KG1 (cell line): ENCODE measurements at regions not wholly inside any gene's neighbourhood (a gene's known extent, or its start where the extent isn't known, plus 50 kb on each side); places are given as distances from the start of the nearest gene placed in this dataset.

Experiments used
- DNase-seq: peaks from one replicate; lab custom pipeline; 2025; lab: John Stamatoyannopoulos, UW

DNA sequence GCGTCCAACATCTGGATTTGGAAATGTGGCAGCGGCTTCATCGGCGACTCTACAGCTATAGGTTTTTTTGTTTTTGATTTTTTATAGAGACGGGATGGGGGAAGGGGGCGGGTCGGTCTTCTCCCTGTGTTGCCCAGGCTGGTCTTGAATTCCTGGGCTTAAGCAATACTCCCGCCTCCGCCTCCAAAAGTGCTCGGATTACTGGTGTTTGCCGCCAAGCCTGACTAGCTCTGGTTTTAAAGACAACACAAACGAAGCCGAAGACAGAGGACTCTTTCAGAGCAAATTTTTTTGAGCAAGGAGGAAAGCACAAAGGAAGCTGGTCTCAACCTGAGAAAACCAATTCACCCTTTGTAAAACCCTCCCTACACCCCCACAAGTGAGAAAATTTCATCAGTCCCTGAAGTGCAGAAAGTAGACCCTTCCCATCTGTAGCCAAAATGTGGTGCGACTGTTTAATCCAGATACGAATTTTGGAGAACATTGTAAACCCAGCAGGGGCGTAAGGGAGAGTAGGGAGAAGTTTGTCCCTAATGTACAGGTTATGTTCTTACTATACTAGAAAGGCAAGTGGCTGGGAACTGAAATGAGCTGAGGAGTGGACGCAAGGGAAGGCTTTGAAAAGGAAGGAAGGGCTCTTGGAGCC, 185.9 kb downstream of the TRIM27 start:
- DNase-seq: no peak

DNA sequence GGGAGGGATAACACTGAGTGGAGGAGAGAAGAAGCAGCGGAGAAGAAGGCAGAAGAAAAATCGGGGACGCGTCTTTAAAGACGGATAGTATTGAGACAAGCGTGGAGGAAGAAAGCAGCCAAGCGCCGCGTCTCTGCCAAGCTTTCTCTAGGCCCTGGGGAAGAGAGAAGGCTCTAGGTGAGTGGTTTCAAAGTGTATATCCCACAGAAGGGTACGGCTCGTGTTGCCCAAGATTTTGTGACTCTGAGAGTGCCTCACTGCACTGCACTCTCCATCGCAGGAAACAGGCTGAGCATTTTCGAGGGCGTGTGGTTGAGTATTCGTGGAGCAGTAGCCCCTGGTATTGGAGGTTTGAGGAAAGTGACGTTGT, 185.4 kb downstream of the TRIM27 start:
- DNase-seq: no peak

DNA sequence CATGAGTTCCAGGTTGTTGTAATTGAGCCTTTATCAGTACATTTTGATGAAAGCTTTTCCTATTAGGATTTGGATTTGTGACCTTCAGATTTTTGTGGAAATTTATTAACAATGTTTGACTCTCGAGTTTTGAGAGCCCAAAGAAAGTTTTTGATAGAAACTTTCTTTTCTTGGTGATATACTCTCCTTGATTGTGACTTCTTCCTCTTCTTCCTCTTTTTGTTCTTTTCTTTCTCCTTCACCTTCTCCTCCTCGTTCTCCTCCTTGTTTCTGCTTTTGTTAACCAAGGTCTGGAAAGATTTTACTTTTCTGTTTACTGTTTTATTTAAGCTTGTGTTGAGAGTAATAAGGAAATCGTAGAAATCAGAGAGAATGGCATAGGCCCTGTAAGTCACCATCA, 182.4 kb downstream of the TRIM27 start:
- DNase-seq: no peak

DNA sequence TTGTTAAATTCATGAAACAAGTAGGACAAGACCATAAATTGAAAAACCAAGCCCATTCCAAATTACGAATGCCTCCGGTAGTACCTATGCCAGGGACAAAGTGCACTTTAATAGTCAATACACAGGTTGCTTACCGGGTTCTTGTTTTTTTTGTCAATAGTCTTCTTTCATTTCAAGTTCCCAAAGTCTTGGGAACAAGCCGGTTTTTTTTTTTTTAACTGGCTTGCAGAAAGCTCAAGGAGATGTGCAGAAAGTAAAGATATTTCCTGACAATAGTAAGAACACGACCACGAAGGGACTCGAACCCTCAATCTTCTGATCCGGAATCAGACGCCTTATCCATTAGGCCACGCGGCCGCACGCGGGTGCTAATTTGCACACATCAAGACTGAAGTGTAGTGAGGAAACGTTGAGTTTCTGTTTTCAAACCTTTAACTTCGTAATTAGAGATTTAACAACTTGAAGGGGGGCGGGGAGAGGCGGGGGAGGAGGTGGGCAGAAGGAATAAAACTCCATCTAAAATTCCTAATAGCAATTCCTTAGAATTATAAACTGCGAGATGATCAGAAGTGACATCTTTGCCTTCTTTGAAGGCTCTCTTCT, 181.0 kb downstream of the TRIM27 start:
- peak; percentile 11 for DNase-seq

DNA sequence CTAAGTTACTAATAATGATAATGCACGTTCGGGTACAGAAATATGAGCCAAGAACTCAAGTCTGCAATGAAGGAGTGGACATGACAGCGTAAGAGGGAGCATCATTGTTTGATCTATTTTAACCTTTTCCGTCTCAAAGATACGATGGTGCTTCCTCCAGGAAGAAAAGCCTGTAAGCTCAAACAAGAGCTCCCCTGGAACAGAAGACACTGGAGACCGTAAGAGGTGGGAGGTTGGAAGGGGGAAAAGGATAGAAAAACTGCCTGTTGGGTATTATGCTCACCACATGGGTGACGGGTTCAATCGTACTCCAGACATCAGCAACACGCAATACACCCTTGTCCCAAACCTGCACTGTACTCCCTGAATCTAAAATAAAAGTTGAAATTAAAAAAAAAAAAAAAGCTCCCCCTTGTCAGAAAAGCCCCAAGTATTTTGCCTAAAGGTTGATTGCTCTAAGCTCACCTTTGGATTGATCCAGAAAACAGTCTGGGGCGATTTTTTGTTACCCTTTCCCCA, 180.5 kb downstream of the TRIM27 start:
- DNase-seq: no peak

DNA sequence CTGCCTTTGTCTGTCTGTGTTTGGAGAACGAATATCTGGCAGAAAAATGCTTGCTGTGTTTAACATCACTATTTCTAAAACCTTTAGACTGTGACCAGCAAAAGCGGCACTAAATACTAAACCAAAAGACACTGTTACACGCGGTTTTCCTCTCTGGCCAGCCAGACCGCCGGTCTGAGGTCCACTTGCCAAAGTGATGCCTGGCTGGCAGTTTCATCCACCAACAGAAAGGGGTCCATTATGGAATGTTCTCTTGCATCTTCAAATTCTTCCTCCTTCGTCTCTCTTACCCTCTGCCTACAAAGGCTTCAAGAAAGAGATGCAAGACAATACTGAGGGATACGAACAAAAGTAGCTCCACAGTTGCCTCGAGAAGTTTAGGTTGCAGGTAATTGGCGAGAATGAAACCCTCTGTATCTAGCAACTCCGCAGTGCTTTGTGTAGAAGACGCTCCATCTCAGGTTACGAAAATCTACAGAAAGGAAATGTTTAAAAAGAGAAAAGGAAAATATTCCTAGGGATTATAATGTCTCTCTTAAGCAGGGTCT, 176.6 kb downstream of the TRIM27 start:
- no peak for DNase-seq

DNA sequence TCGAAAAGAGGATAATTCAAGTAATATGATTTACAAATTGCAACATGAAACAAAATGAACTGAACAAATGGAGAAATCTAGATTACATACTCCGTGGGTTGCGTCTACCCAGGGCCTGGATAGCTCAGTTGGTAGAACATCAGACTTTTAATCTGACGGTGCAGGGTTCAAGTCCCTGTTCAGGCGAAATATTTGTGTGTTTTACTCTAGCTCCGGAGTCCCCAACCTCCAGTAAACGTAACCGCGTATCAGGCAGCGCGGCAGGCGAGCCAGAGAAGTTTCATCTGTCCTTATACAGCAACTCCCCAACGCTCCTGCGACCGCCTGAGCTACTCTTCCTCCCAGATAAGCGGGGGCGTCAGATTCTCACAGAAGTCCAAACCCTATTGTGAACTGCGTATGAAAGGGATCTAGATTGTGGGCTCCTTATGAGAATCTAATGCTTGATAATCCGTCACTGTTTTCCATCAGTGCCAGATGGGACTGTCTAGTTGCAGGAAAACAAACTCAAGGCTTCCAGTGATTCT, 176.1 kb downstream of the TRIM27 start:
- no peak for DNase-seq

DNA sequence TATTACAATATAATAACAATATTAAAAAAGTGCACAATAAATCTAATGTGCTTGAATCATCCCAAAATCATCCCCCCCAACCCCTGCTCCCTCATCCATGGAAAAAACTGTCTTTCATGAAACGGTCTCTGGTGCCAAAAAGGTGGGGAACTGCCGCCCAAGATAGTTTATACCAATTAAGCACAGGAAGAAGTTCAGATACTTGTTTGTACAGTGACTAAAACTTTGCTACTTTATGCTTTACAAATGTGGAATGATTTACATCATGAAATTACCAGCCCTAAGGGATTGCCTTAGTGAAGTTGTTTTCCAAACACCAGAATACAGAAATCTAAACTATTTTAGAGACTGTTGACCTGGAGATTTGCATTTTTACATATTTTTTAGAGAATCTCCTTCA, 175.6 kb downstream of the TRIM27 start:
- DNase-seq: no peak

DNA sequence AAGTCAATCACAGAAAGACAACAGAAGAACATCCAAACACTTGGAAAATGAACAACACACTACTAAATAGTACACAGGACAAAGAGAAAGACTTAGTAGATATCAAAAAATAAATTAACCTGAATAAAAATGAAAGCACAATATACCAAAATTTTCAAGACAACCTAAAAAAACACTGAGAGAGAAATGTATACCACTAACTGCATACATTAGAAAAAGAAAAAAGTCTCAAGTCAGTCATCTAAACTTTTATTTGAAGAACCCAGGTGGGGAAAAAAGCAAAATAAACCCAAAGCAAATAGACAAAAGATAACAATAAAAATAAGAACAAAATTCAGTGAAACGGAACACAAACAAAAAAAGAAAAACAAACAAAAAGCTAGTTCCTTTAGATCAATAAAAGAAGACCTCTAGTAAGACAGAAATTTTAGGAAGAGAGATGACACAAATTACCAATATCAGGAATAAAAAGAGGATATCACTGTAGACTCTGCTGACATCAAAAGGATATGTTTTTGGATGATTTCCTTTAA, 172.8 kb downstream of the TRIM27 start:
- no peak for DNase-seq

DNA sequence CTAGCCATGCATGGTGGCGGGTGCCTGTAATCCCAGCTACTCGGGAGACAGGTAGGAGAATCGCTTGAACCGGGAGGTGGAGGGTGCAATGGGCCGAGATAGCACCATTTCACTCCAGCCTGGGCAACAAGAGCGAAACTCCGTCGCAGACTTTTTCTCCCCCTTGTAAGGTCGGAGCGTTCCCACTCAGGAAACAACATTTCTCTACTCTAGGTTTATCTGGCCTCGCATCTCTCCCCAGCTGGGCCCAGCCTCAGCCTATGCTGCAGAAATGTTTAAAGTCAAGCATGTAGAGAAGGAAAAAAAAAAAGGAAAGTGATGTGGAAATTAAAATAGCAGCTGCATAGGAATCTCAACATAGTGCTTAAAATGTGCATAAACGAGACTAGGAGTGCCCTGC, 172.3 kb downstream of the TRIM27 start:
- DNase-seq: no peak

DNA sequence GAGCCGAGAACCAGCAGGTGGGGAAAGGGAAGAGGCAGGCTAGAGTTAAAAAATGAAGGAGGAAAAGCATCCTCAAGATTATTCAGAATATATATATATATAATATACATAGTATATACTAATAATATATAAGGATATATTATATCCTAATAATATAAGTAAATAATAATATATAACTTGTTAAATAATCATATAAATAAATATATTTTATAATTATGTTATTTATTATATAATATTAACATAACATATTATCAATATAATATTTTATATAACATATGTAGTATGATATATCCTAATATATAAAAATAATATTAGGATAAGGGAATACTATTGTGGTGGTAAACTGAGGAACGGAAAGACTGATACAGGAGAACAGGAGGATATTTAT, 171.8 kb downstream of the TRIM27 start:
- no peak for DNase-seq

DNA sequence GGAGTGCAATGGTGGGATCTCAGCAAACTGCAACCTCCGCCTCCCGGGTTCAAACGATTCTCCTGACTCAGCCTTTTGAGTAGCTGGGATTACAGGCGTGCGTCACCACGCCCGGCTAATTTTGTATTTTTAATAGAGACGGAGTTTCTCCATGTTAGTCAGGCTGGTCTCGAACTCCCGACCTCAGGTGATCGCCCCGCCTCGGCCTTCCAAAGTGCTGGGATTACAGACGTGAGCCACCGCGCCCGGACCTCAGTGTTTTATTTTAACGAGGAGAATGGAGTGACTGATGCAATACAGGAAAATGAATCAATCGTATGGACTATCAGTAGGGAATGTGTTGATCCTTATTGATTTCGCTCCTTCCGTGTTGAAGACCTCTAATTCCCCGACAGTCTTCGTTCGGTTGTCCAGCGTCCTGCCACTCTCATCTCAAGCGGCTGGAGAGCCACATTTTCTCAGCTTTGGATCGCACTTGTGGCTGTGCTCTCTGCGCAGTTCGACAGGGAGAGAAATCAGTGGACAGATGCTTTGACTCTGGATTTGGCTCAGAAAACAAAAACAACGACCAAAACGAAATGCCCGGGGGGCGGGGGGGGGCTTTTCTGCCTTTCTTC, 166.2 kb downstream of the TRIM27 start:
- no peak for DNase-seq

DNA sequence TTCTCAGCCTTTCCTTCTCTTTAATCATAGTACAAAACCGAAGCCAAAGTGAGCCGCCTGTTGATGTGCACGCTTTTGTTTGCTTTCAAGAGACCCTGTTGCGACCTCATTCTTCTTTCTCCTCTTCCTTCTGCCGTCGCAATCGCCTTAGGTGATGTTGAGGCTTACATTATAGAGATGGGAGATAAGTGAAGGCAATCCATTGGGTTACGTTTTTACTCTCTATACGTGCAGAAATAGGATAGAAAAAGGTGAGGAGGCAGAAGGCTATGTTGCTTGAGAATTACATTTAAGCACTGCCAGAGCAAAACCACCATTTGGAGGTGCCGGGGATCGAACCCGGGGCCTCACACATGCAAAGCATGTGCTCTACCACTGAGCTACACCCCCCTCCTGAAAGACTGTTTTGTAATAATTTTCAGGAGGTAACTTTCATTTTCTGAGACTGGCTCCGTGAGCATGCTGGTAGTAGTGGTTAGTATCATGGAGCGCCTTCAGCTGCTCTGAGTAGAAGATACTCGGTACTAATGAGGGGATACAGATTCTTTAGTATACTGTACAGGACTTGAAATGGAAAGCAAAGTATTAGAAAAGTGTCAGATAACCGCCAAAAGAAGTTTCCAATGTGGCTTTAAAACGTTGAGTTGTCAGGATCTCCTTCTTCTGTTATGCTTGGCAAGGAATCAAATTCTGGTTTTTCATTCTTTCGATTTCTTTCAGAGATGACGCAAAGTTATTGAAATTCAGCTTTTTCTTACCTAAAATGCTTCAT, 165.6 kb downstream of the TRIM27 start:
- DNase-seq: no peak

DNA sequence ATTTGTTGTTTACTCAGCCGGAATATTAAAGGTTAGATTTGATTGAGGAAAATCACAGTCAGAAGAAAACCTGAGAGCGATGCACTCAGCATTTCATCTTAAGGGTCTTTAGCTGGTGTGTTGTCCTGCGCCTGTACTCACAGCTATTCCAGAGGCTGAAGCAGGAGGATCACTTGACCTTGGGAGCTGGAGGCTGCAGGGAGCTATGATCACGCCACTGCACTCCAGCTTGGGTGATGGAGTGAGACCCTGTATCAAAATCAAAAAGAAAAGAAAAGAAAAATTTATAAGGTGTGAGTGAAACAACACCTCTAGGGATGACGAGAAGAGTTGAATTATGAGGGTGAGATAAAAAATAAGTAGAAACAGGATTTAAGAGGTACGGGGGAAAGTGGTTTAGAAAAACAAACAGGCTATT, 165.0 kb downstream of the TRIM27 start:
- DNase-seq: no peak

DNA sequence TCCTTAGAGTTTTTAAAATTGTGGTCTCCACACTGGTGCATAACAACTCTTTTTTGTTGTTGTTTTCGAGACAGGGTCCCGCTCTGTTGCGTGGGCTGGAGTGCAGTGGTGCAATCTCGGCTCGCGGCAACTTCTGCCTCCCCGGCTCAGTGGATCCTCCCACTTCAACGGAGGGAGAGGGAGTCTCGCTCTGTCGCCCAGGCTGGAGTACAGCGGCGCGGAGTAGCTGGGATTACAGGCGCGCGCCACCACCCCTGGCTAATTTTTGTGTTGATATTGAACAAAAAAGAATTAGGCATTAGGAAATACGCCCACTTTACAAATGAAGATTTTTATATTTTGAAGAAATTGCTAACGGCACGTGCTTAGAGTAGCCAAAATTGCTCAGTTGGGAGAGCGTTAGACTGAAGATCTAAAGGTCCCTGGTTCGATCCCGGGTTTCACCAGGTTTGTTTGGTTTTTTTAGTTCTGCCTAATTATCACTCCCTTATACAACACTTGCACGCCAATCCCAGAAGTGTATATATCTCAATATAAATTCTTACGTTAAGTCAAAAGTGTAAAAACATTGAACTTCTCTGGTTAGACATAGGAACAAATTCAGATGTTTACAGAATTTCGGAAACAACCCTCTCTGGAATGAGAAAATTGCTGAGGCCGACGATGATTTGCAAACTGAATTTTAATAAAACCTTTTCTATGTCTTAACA, 159.6 kb downstream of the TRIM27 start:
- no peak for DNase-seq

DNA sequence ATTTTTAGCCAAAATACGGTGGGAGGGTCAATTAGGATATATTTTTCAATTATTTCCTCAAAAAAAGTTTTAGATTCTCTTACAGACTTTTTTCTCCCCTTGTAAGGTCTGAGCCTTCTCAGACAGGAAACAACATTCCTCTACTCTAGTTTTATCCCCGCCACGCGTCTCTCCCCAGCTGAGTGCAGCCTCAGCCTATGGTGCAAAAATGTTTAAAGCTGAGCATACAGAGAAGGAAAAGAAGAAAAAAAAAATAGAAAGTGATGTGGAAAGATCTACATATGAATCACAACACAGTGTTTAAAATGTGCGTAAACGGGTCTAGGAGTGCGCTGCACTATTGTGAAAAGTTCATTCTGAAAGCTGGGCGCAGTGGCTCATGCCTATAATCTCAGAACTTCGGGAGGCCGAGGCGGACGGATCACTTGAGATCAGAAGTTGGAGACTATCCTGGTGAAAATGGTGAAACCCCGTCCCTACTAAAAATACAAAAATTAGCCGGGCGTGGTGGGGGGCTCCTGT, 159.0 kb downstream of the TRIM27 start:
- no peak for DNase-seq

DNA sequence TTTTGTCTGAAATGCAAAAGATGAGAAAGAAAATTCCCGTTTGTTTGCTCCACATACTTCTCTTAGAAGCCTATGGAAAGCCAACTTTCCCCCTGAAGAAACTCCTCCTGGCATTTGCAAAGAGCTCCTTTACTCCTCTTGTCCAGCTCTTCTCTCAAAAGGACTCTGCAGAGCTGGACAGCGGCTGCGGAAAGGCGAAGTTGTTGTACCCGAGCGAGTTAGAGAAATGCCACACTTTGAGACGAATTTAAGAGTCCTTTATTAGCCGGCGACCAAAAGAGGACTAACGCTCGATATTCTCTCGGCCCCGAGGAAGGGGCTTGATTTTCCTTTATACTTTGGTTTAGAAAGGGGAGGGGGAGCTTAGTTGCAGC, 157.8 kb downstream of the TRIM27 start:
- no peak for DNase-seq

DNA sequence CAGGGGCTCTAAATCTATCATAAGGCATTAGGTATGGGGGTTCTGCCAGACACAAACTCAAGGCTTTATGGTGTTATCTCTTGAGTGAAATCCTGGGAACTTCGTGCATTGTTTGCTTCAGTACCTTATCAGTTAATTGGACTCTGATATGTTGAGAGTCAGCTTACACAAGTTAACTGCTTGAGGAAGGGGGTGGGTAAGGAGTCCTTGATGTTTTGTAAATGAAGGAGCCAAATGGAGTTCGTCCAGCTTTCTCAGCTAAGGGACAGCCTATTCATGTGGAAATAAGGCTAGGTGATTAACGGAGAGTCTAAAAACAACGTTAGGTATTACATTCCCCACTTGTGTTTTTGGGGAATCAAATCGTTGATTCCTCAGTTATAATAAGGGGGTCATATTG, 157.4 kb downstream of the TRIM27 start:
- DNase-seq: no peak

DNA sequence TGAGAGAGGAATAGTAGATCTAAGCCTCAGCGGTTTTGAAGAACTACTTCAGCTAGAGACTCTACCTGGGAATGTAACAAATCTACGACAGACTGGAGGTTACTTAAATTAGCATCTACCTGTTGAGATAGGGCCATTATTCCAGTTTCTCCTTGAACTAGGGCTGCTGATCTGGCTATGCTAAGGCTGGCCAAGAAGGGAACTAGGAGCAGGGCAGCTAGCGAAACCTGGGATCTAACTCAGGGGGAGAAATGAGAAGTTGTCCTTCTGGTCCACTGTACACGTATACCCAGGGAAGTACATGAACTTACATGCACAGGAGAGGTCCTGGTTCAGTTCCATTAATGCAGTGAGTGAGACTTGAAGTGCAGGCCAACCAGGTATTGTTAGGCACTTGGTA, 156.7 kb downstream of the TRIM27 start:
- DNase-seq: no peak

DNA sequence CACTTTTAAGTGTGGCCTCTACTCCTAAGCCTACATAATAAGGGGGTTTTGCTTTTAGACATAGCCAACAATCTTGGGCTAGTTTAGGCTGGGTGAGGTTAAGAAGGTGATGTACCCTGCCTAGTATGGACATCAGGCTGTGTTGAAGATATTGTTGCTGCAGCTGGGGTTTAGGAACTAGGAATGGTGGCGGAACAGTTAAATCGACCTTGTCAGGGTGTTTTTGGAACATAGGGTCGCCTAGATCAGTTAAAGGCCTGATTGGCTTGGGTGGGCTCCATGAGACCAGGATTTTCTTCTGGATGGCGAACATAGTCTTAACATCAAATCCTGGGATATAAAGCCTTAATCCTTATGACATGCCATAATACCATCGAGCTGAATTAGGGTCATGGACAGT, 156.1 kb downstream of the TRIM27 start:
- no peak for DNase-seq
